HepG2 (cell line): ENCODE measurements at regions not wholly inside any gene's neighbourhood (a gene's known extent, or its start where the extent isn't known, plus 50 kb on each side); places are given as distances from the start of the nearest gene placed in this dataset.

ENCODE experiments used
- ATAC-seq: fragments of 200-7000 bp; cut with Tn5 transposase; 3 replicates; pipeline ENCODE4 v1.9.1; 2020; ENCODE audit warnings: mild to moderate bottlenecking, moderate library complexity
- BruUV-seq: library from RNA; stranded (reverse); fragments of 400-500 nt; replicated peaks from 2 replicates; lab custom pipeline; 2021; lab: Mats Ljungman, UMichigan
- CTCF ChIA-PET: fragments of 300-600 bp; formaldehyde crosslinking; extraction: SDS; loops from one replicate; lab custom pipeline; 2021; ENCODE audit warnings: low total read pairs, inconsistent platforms, low intra/inter-chr PET ratio; lab: Yijun Ruan, JAX
- POLR2A ChIA-PET: fragments of 350-600 bp; sonication (Branson Sonifier 250); formaldehyde crosslinking; loops from one replicate; lab custom pipeline; 2020; ENCODE audit warnings: antibody characterized with exemption, inconsistent platforms; lab: Yijun Ruan, JAX
- DNase-seq: peaks from one replicate; pipeline ENCODE4 v3.0.0-alpha.2; 2015; ENCODE audit warnings: low spot score
- FAIRE-seq: peaks from 3 replicates; lab custom pipeline; 2011; peaks lifted over from hg19 to GRCh38; lab: Jason Lieb, UNC
- H2AFZ ChIP-seq: one replicate; pipeline ENCODE4 v1.6.1; 2011; ENCODE audit warnings: low read length, inconsistent platforms
- H3K27ac ChIP-seq: fragments of 300-600 bp; 3 replicates; pipeline ENCODE4 v1.8.0; 2011; ENCODE audit warnings: mixed run types, mild to moderate bottlenecking, mixed read lengths, low read length, inconsistent platforms; ENCODE audit not compliant: insufficient read depth; ENCODE audit errors: extremely low read length
- H3K27me3 ChIP-seq, 2 experiments: fragments of 200-600 bp in 1 of 2; 2 replicates in 1 of 2; 3 replicates in 1 of 2; pipeline versions ENCODE4 v1.6.0 to v1.8.0; 2011; ENCODE audit warnings: low read length in 2 of 2, mild to moderate bottlenecking in 2 of 2, moderate library complexity in 2 of 2, inconsistent platforms in 1 of 2; ENCODE audit not compliant: insufficient read depth in 2 of 2, control insufficient read depth in 1 of 2
- H3K36me3 ChIP-seq, 2 experiments: fragments of 200-600 bp in 1 of 2; replicated peaks in 1 of 2; 2 replicates in 1 of 2; 3 replicates in 1 of 2; pipeline versions ENCODE4 v1.5.1 to v1.8.0; 2011; ENCODE audit warnings: low read length in 2 of 2, inconsistent platforms in 1 of 2; ENCODE audit not compliant: insufficient read depth in 2 of 2, control insufficient read depth in 1 of 2
- H3K4me1 ChIP-seq: 2 replicates; pipeline ENCODE4 v1.5.1; 2012; ENCODE audit warnings: low read length, inconsistent platforms; ENCODE audit not compliant: insufficient read depth
- H3K4me2 ChIP-seq: 2 replicates; pipeline ENCODE4 v1.6.0; 2011; ENCODE audit warnings: low read depth, low read length, inconsistent platforms
- H3K4me3 ChIP-seq, 3 experiments: fragments of 200-600 bp in 1 of 3; sonication (generic), shearing (Covaris generic) in 1 of 3; replicated peaks in 1 of 3; 2 replicates each; pipeline ENCODE4 v1.5.1; 2011 to 2016; ENCODE audit warnings: low read length in 3 of 3, inconsistent platforms in 2 of 3, low read depth in 2 of 3, mild to moderate bottlenecking in 2 of 3, control low read depth in 1 of 3, mixed read lengths in 1 of 3; ENCODE audit not compliant: insufficient read depth in 1 of 3
- H3K79me2 ChIP-seq: one replicate; pipeline ENCODE4 v1.6.1; 2011; ENCODE audit warnings: low read length, inconsistent platforms; ENCODE audit not compliant: insufficient read depth
- H3K9ac ChIP-seq: 2 replicates; pipeline ENCODE4 v1.6.0; 2011; ENCODE audit warnings: mild to moderate bottlenecking, low read depth, low read length, inconsistent platforms; ENCODE audit not compliant: insufficient read depth
- H3K9me3 ChIP-seq: 2 replicates; pipeline ENCODE4 v1.5.1; 2012; ENCODE audit warnings: mild to moderate bottlenecking, low read length
- H4K20me1 ChIP-seq: 2 replicates; pipeline ENCODE4 v1.6.0; 2011; ENCODE audit warnings: inconsistent platforms, mild to moderate bottlenecking, low read length, moderate library complexity; ENCODE audit not compliant: insufficient read depth
- AHR ChIP-seq: IDR thresholded peaks from 2 replicates; pipeline ENCODE4 v1.6.1; 2018; ENCODE audit warnings: missing genetic modification reagents, missing compliant biosample characterization
- CHCHD3 ChIP-seq: sonication (generic); formaldehyde crosslinking; IDR thresholded peaks from 2 replicates; pipeline ENCODE4 v1.8.0; 2022; ENCODE audit warnings: mild to moderate bottlenecking, missing genetic modification reagents, moderate library complexity
- CHD4 ChIP-seq: fragments of 200-600 bp; sonication (generic); IDR thresholded peaks from 2 replicates; pipeline ENCODE4 v1.7.0; 2017; ENCODE audit warnings: mild to moderate bottlenecking, low read length, borderline replicate concordance
- FOXM1 ChIP-seq: sonication (generic); formaldehyde crosslinking; IDR thresholded peaks from 2 replicates; pipeline ENCODE4 v1.5.0; 2020; ENCODE audit warnings: missing genetic modification reagents
- GABPA ChIP-seq, 2 experiments: IDR thresholded peaks; 2 replicates each; pipeline ENCODE4 v1.6.1; 2011 to 2016; ENCODE audit warnings: low read depth in 2 of 2, low read length in 1 of 2, missing biosample characterization in 1 of 2, missing genetic modification characterization in 1 of 2
- HIVEP1 ChIP-seq: sonication (generic); formaldehyde crosslinking; IDR thresholded peaks from 2 replicates; pipeline ENCODE4 v1.4.0; 2020; ENCODE audit warnings: mild to moderate bottlenecking, missing genetic modification reagents
- MIER3 ChIP-seq: IDR thresholded peaks from 2 replicates; pipeline ENCODE4 v1.6.1; 2016; ENCODE audit warnings: missing compliant biosample characterization, borderline replicate concordance
- MLLT10 ChIP-seq: sonication (generic); formaldehyde crosslinking; IDR thresholded peaks from 2 replicates; pipeline ENCODE4 v1.4.0; 2020; ENCODE audit warnings: missing genetic modification reagents
- NCOA5 ChIP-seq: sonication (generic); formaldehyde crosslinking; IDR thresholded peaks from 2 replicates; pipeline ENCODE4 v1.4.0; 2020; ENCODE audit warnings: missing genetic modification reagents
- SP2 ChIP-seq: sonication (generic); formaldehyde crosslinking; IDR thresholded peaks from 2 replicates; pipeline ENCODE4 v1.5.1; 2020; ENCODE audit warnings: mild to moderate bottlenecking, missing genetic modification reagents
- TMF1 ChIP-seq: sonication (generic); formaldehyde crosslinking; IDR thresholded peaks from 2 replicates; pipeline ENCODE4 v1.8.1; 2022; ENCODE audit warnings: low read depth, missing genetic modification reagents
- YY1 ChIP-seq: IDR thresholded peaks from 2 replicates; pipeline ENCODE4 v1.6.1; 2011; ENCODE audit warnings: low read length, low read depth, moderate library complexity, mild to moderate bottlenecking; ENCODE audit not compliant: insufficient read depth, insufficient replicate concordance
- ZIK1 ChIP-seq: sonication (generic); formaldehyde crosslinking; IDR thresholded peaks from 2 replicates; pipeline ENCODE4 v1.5.0; 2020; ENCODE audit warnings: mild to moderate bottlenecking, low read depth, missing genetic modification reagents, borderline replicate concordance
- ZNF292 ChIP-seq: sonication (generic); formaldehyde crosslinking; IDR thresholded peaks from 2 replicates; pipeline ENCODE4 v1.8.1; 2022; ENCODE audit warnings: mild to moderate bottlenecking, low read depth, missing genetic modification reagents, borderline replicate concordance
- ZNF432 ChIP-seq: sonication (generic); formaldehyde crosslinking; IDR thresholded peaks from 2 replicates; pipeline ENCODE4 v1.5.0; 2020; ENCODE audit warnings: missing genetic modification reagents, mild to moderate bottlenecking, borderline replicate concordance
- ZNF564 ChIP-seq: sonication (generic); formaldehyde crosslinking; IDR thresholded peaks from 2 replicates; pipeline ENCODE4 v1.8.1; 2023; ENCODE audit warnings: mild to moderate bottlenecking, missing genetic modification reagents
- ZNF792 ChIP-seq: IDR thresholded peaks from 2 replicates; pipeline ENCODE4 v1.6.1; 2016
- WGBS: methylation state at CpG from one replicate; pipeline ENCODE4 v1.1.6; 2017; ENCODE audit warnings: low lambda C conversion rate; 5-methylcytosine and 5-hydroxymethylcytosine counted together
- in situ Hi-C: cut with HindIII; loops from 2 replicates; pipeline ENCODE4 v1.10.0; 2017; ENCODE audit warnings: low pct_unique_long_range_greater_than_20kb; ENCODE audit not compliant: extremely low pct_ligation_motif_present
- intact Hi-C: fragments of 100-400 bp; cut with micrococcal nuclease; formaldehyde crosslinking; loops from one replicate; pipeline ENCODE4 v1.10.0; 2022; ENCODE audit not compliant: unreplicated experiment

- Histone ChIP-seq H3K4me2 (no peak overlapping the region), H2AFZ (no peak overlapping the region), H3K9me3 (no peaks in the 10 kb centered on the region), H3K9ac (no peak overlapping the region), H3K27ac (no peak overlapping the region), H3K79me2 (no peaks in the 10 kb centered on the region), H3K27me3 (no peaks in the 10 kb centered on the region), H4K20me1 (no peaks in the 10 kb centered on the region), H3K4me1 (no peaks in the 10 kb centered on the region), H3K4me3 (no peak overlapping the region), H3K36me3 (no peaks in the 10 kb centered on the region)
- BruUV-seq = no TSS peak
- DNase-seq = no peak
- in situ Hi-C loops (no loop called here), intact Hi-C loops (no loop called here)
- CTCF ChIA-PET = no interaction called here
- FAIRE-seq = no peak
- POLR2A ChIA-PET = no interaction called here
- TF ChIP-seq MIER3 (CRISPR knock-in tag) (no peak), AHR (no peak), ZIK1 (CRISPR knock-in tag) (no peak), CHD4 (no peak), ZNF792 (no peak), MLLT10 (CRISPR knock-in tag) (no peak), ZNF564 (CRISPR knock-in tag) (no peak), NCOA5 (CRISPR knock-in tag) (no peak), TMF1 (CRISPR knock-in tag) (no peak), FOXM1 (no peak), ZNF292 (CRISPR knock-in tag) (no peak), ZNF432 (CRISPR knock-in tag) (no peak)
- ATAC-seq = no peak
Measured at GRCh38 chr15:94053626-94054025, 177.7 kb upstream of the MCTP2 start.

GRCh38 chr15:94052711-94053110 lies 178.7 kb upstream of the MCTP2 start:
- Histone ChIP-seq H3K27ac (no peak overlapping the region), H3K36me3 (no peaks in the 10 kb centered on the region), H3K9me3 (no peaks in the 10 kb centered on the region), H3K79me2 (no peaks in the 10 kb centered on the region), H3K9ac (no peak overlapping the region), H3K4me3 (no peak overlapping the region), H3K4me2 (no peak overlapping the region), H4K20me1 (no peaks in the 10 kb centered on the region), H2AFZ (no peak overlapping the region), H3K4me1 (no peaks in the 10 kb centered on the region), H3K27me3 (no peaks in the 10 kb centered on the region)
- in situ Hi-C loops (no loop called here), intact Hi-C loops (no loop called here)
- ATAC-seq = no peak
- no peak for FAIRE-seq
- BruUV-seq = no TSS peak
- CTCF ChIA-PET = no interaction called here
- WGBS = 0% methylated on average over 2 of the region's 2 CpGs
- no peak for DNase-seq
- POLR2A ChIA-PET = no interaction called here
- TF ChIP-seq YY1 (no peak), MIER3 (CRISPR knock-in tag) (no peak), HIVEP1 (no peak), CHCHD3 (CRISPR knock-in tag) (no peak), GABPA (IDR thresholded peaks at IDR 0.05; ENCODE audit: low read depth, low read length) (no peak), GABPA (CRISPR knock-in tag; IDR thresholded peaks at IDR 0.05; ENCODE audit: low read depth) (no peak), SP2 (CRISPR knock-in tag) (no peak)
